Breast epithelium (tissue), 3 donors: ENCODE measurements at regions not wholly inside any gene's neighbourhood (a gene's known extent, or its start where the extent isn't known, plus 50 kb on each side); places are given as distances from the start of the nearest gene placed in this dataset.

ENCODE experiments used
- CTCF ChIP-seq, 3 donors: fragments of 450-650 bp; IDR thresholded peaks; one replicate each; pipeline ENCODE4 v1.5.1; 2016 to 2017; ENCODE audit warnings: antibody characterized with exemption in 3 of 3, mild to moderate bottlenecking in 3 of 3, moderate library complexity in 3 of 3
- POLR2A ChIP-seq: fragments of 450-650 bp; IDR thresholded peaks from one replicate; pipeline ENCODE4 v1.6.1; 2016; ENCODE audit warnings: antibody characterized with exemption, mild to moderate bottlenecking, moderate library complexity
- POLR2AphosphoS5 ChIP-seq, 3 donors: sonication (generic); formaldehyde crosslinking; IDR thresholded peaks; one replicate each; pipeline ENCODE4 v1.6.1; 2017; ENCODE audit warnings: antibody characterized with exemption in 3 of 3

- TF ChIP-seq CTCF (IDR thresholded peaks at IDR 0.05) = no peak
- no peak for TF ChIP-seq POLR2A
- no peak for TF ChIP-seq POLR2AphosphoS5 (IDR thresholded peaks at IDR 0.05)
These were observed 94.2 kb upstream of the ZNF618 start for GRCh38 chr9:113781896-113782295.
